Fibroblast of skin of left biceps (primary cell): ENCODE measurements at regions not wholly inside any gene's neighbourhood (a gene's known extent, or its start where the extent isn't known, plus 50 kb on each side); places are given as distances from the start of the nearest gene placed in this dataset.
"Not testable (repeated sequence)": the region's sequence is repeated elsewhere in the genome, so short reads cannot be mapped to it uniquely, and the experiment has no call there.

ENCODE experiments used
- DNase-seq, 2 experiments: peaks; one replicate each; pipeline ENCODE4 v3.0.0-alpha.2; 2013; ENCODE audit warnings: low read depth in 2 of 2

GRCh38 chr12:59405992-59406391, 189.8 kb upstream of the SLC16A7 start:
- DNase-seq = no peak

- DNase-seq = no peak
These were observed 191.6 kb upstream of the SLC16A7 start for GRCh38 chr12:59404109-59404650.

GRCh38 chr12:59403259-59403932, 192.4 kb upstream of the SLC16A7 start:
- DNase-seq = peak; percentile 79 to 84

- no peak for DNase-seq
These were observed 194.0 kb upstream of the SLC16A7 start for GRCh38 chr12:59401862-59402261.

GRCh38 chr12:59398164-59398563, 197.7 kb upstream of the SLC16A7 start:
- DNase-seq = no peak

GRCh38 chr12:59396919-59397318, 198.9 kb upstream of the SLC16A7 start:
- DNase-seq = no peak

GRCh38 chr12:59396519-59396918, 199.3 kb upstream of the SLC16A7 start:
- no peak for DNase-seq

- DNase-seq = not testable (repeated sequence)
These were observed 200.5 kb upstream of the SLC16A7 start for GRCh38 chr12:59395310-59395709.

GRCh38 chr12:59393506-59393905, 202.3 kb upstream of the SLC16A7 start:
- no peak for DNase-seq

- no peak for DNase-seq
These were observed 205.8 kb upstream of the SLC16A7 start for GRCh38 chr12:59389968-59390576.

- peak in 1 of 2 experiments; percentile 17 for DNase-seq
These were observed 207.1 kb upstream of the SLC16A7 start for GRCh38 chr12:59388694-59389093.

GRCh38 chr12:59388176-59388575, 207.7 kb upstream of the SLC16A7 start:
- DNase-seq = no peak

- DNase-seq = peak in 1 of 2 experiments; percentile 42
These were observed 209.6 kb upstream of the SLC16A7 start for GRCh38 chr12:59386236-59386635.

GRCh38 chr12:59383079-59383822, 212.6 kb upstream of the SLC16A7 start:
- DNase-seq = peak; percentile 98

- DNase-seq = no peak
These were observed 213.3 kb upstream of the SLC16A7 start for GRCh38 chr12:59382282-59383078.

- DNase-seq = no peak
These were observed 214.7 kb upstream of the SLC16A7 start for GRCh38 chr12:59381106-59381505.

GRCh38 chr12:59375633-59376032, 220.2 kb upstream of the SLC16A7 start:
- no peak for DNase-seq

GRCh38 chr12:59374783-59375182, 221.0 kb upstream of the SLC16A7 start:
- DNase-seq = no peak

- peak; percentile 62 to 64 for DNase-seq
These were observed 222.9 kb upstream of the SLC16A7 start for GRCh38 chr12:59372956-59373355.

GRCh38 chr12:59370933-59371332, 224.9 kb upstream of the SLC16A7 start:
- DNase-seq = no peak

- no peak for DNase-seq
These were observed 230.7 kb upstream of the SLC16A7 start for GRCh38 chr12:59365133-59365532.

GRCh38 chr12:59357811-59358210, 238.0 kb upstream of the SLC16A7 start:
- DNase-seq = no peak
